Gastroesophageal sphincter (tissue), 4 donors: ENCODE measurements at regions not wholly inside any gene's neighbourhood (a gene's known extent, or its start where the extent isn't known, plus 50 kb on each side); places are given as distances from the start of the nearest gene placed in this dataset.

Experiments
- ATAC-seq: fragments of 150-250 bp; one replicate; pipeline ENCODE4 v1.9.1; 2016; ENCODE audit warnings: mild to moderate bottlenecking, moderate library complexity
- H3K27ac ChIP-seq, 4 donors: fragments of 200-600 bp; sonication (generic) in 3 of 4; 1 replicate in 3 of 4; 2 replicates in 1 of 4; pipeline ENCODE4 v1.5.1; 2016 to 2019
- H3K27me3 ChIP-seq: fragments of 200-600 bp; sonication (generic); one replicate; pipeline ENCODE4 v1.5.1; 2019
- H3K36me3 ChIP-seq, 2 donors: fragments of 200-600 bp; sonication (generic); one replicate each; pipeline ENCODE4 v1.5.1; 2019; ENCODE audit warnings: control low read depth in 1 of 2
- H3K4me1 ChIP-seq, 3 donors: fragments of 200-600 bp; sonication (generic); 1 replicate in 2 of 3; 2 replicates in 1 of 3; pipeline ENCODE4 v1.5.1; 2016 to 2019; ENCODE audit warnings: control low read depth in 2 of 3
- H3K4me3 ChIP-seq, 2 donors: fragments of 200-600 bp; sonication (generic); one replicate each; pipeline ENCODE4 v1.5.1; 2019; ENCODE audit warnings: mild to moderate bottlenecking in 1 of 2, moderate library complexity in 1 of 2
- H3K9me3 ChIP-seq, 3 donors: fragments of 200-600 bp; sonication (generic); one replicate each; pipeline ENCODE4 v1.5.1; 2017 to 2019; ENCODE audit warnings: control low read depth in 2 of 3
- EP300 ChIP-seq: sonication (generic); formaldehyde crosslinking; IDR thresholded peaks from one replicate; pipeline ENCODE4 v1.6.1; 2017; ENCODE audit warnings: antibody characterized with exemption, mild to moderate bottlenecking
- POLR2A ChIP-seq, 2 donors: fragments of 450-650 bp; IDR thresholded peaks; one replicate each; pipeline ENCODE4 v1.6.1; 2017; ENCODE audit warnings: antibody characterized with exemption in 2 of 2, mild to moderate bottlenecking in 2 of 2, moderate library complexity in 1 of 2
- POLR2AphosphoS5 ChIP-seq: sonication (generic); formaldehyde crosslinking; IDR thresholded peaks from one replicate; pipeline ENCODE4 v1.6.1; 2017; ENCODE audit warnings: antibody characterized with exemption
- WGBS, 2 donors: methylation state at CpG; one replicate each; pipeline ENCODE4 v1.1.5; 2018; ENCODE audit warnings: low coverage in 1 of 2; 5-methylcytosine and 5-hydroxymethylcytosine counted together
- TF ChIP-seq, protein P1 (sequence below), 4 experiments: fragments of 200-600 bp in 2 of 4; fragments of 450-650 bp in 2 of 4; sonication (generic) in 1 of 4; IDR thresholded peaks; one replicate each; pipeline ENCODE4 v1.5.1; 2017 to 2019; ENCODE audit warnings: antibody characterized with exemption in 4 of 4, mild to moderate bottlenecking in 2 of 4, moderate library complexity in 2 of 4

DNA sequence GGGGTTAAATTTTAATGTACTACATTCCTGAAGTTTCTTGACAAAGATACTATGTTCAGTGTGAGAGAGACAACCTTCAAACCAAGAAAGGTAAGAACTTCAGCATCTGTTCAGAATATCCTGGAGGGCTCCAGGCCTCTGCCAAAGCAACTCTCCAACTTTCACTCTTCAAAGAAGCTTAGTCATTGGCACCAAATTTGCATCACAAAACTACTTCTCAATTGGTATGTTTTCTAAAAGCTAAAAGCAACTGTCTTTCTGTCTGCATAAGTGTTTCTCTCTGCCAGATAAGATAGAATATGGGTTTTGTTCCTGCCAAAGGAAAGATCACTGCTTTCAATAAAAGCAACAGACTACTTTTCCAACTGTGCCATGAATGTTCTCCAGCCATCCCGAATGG is 187.4 kb downstream of the SUCLA2 start:
- no peak overlapping the region for H3K27ac ChIP-seq
- 50 to 70% methylated on average over 1 of the region's 1 CpG for WGBS, 2 donors
- no peak for TF ChIP-seq POLR2A (IDR thresholded peaks at IDR 0.05)
- TF ChIP-seq EP300, result no peak
- TF ChIP-seq, protein P1, sequence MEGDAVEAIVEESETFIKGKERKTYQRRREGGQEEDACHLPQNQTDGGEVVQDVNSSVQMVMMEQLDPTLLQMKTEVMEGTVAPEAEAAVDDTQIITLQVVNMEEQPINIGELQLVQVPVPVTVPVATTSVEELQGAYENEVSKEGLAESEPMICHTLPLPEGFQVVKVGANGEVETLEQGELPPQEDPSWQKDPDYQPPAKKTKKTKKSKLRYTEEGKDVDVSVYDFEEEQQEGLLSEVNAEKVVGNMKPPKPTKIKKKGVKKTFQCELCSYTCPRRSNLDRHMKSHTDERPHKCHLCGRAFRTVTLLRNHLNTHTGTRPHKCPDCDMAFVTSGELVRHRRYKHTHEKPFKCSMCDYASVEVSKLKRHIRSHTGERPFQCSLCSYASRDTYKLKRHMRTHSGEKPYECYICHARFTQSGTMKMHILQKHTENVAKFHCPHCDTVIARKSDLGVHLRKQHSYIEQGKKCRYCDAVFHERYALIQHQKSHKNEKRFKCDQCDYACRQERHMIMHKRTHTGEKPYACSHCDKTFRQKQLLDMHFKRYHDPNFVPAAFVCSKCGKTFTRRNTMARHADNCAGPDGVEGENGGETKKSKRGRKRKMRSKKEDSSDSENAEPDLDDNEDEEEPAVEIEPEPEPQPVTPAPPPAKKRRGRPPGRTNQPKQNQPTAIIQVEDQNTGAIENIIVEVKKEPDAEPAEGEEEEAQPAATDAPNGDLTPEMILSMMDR (IDR thresholded peaks at IDR 0.05), result no peak
- no peak for TF ChIP-seq POLR2AphosphoS5
- H3K4me1 ChIP-seq, result no peaks in the 10 kb centered on the region
- H3K27me3 ChIP-seq, result no peaks in the 10 kb centered on the region
- H3K9me3 ChIP-seq, result no peaks in the 10 kb centered on the region
- no peak for ATAC-seq
- H3K36me3 ChIP-seq, result no peaks in the 10 kb centered on the region
- H3K4me3 ChIP-seq, result no peak overlapping the region

DNA sequence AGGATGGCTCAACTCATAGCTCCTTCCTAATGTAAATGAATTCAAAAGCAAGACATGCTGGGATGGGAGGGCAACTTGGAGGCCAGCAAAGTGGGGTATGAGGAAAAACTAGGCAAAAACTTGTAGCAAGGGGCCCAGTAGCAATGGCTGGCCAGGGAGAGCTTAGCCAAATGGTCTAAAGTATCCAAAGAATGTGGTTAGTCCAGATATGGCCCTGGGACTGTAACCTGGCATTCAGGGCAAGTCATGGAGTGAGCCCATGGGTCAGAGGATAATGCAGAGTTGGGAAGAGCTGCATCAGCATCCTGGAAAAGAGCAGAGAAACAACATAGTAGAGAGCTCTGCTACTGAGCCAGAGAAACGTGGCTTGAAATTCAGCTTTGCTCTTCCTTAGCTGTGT is 191.7 kb downstream of the SUCLA2 start:
- no peaks in the 10 kb centered on the region for H3K27me3 ChIP-seq
- no peak for ATAC-seq
- H3K4me1 ChIP-seq, result no peaks in the 10 kb centered on the region
- H3K36me3 ChIP-seq, result no peaks in the 10 kb centered on the region
- no peak overlapping the region for H3K27ac ChIP-seq
- no peaks in the 10 kb centered on the region for H3K9me3 ChIP-seq
- TF ChIP-seq POLR2A (IDR thresholded peaks at IDR 0.05) (no peak), POLR2AphosphoS5 (no peak), EP300 (no peak)
- TF ChIP-seq, protein P1 (IDR thresholded peaks at IDR 0.05), result no peak
- no peak overlapping the region for H3K4me3 ChIP-seq
- 45% methylated on average over 1 of the region's 1 CpG; no CpG with 5 or more reads in 1 of the 2 donors for WGBS, 2 donors

DNA sequence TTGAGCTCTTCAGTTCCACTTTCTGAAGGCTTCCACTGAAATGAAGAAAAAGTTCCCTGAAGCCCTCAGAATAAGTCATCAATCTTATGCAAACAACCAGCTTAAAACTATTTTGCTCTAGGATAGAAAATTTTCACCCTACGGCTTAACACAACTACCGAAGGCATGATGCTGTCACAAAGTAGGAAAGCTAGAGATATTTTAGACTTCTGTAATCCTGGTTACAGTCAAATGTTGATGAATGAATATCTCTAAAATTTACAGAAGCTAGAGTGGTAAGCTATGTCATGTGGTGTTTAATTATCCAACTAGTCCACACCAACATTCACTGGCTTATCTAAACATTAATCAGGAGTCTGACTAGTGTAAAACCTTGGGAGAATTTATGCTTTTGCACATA is 197.9 kb downstream of the SUCLA2 start:
- no peak for ATAC-seq
- 78 to 94% methylated on average over 2 of the region's 2 CpGs for WGBS, 2 donors
- peaks cover 0 to 7% (median 0%) of the 10 kb centered on the region in 3 donors for H3K9me3 ChIP-seq
- H3K4me1 ChIP-seq, result no peaks in the 10 kb centered on the region
- H3K36me3 ChIP-seq, result no peaks in the 10 kb centered on the region
- no peak overlapping the region for H3K27ac ChIP-seq
- TF ChIP-seq, protein P1 (IDR thresholded peaks at IDR 0.05), result no peak
- TF ChIP-seq POLR2AphosphoS5, result no peak
- H3K4me3 ChIP-seq, result no peak overlapping the region
- no peaks in the 10 kb centered on the region for H3K27me3 ChIP-seq

DNA sequence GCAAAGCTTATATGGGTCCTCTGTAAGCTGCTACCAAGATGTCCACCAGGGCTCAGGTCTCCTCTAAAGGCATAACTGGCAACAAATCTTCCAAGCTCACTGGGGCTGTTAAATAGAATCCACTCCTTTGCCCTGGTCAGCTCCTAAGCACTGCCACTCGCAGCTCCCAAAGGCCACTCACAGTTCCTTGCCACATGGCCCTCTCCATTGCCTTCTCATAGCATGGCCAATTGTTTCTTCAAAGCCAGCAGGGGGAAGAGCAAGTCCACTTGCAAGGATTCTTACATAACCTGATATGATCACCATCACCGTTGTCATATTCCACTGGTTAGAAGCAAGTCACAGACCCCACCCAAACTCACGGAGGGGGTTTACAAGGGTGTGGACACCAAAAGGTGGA is 199.5 kb downstream of the SUCLA2 start:
- Histone ChIP-seq H3K4me3 (no peak overlapping the region), H3K27ac (no peak overlapping the region), H3K36me3 (no peaks in the 10 kb centered on the region), H3K27me3 (no peaks in the 10 kb centered on the region), H3K4me1 (no peaks in the 10 kb centered on the region), H3K9me3 (peaks cover 0 to 7% (median 0%) of the 10 kb centered on the region in 3 donors)
- TF ChIP-seq POLR2AphosphoS5 (no peak), EP300 (no peak), POLR2A (IDR thresholded peaks at IDR 0.05) (no peak)
- TF ChIP-seq, protein P1 (IDR thresholded peaks at IDR 0.05), result no peak
- no peak for ATAC-seq
- 100% methylated on average over 3 of the region's 3 CpGs; no CpG with 5 or more reads in 1 of the 2 donors for WGBS, 2 donors

DNA sequence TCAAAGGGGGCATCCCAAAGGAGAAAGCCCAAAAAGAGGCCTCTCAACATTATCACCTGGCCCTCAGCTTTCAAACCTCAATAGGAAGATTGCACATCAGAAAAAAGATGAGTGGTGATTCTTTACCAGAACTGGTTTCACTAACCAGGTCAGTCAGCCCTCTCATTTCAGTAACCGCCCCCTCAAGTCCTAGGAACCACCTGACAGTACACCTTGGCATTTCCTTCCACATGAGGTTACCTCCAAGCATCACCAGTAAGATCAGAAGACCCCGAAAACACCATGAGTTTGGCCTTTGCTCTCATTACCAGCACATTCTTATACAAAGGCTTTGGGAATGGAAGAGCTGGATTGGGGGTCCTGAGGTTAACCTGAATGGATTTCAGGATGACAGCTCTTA is 200.5 kb downstream of the SUCLA2 start:
- Histone ChIP-seq H3K27ac (no peak overlapping the region), H3K36me3 (no peaks in the 10 kb centered on the region), H3K4me1 (no peaks in the 10 kb centered on the region), H3K4me3 (no peak overlapping the region), H3K27me3 (no peaks in the 10 kb centered on the region), H3K9me3 (peaks cover 0 to 7% (median 0%) of the 10 kb centered on the region in 3 donors)
- 92 to 100% methylated on average over 1 to 2 of the region's 2 CpGs for WGBS, 2 donors
- TF ChIP-seq, protein P1 (IDR thresholded peaks at IDR 0.05), result no peak
- TF ChIP-seq EP300, result no peak
- no peak for TF ChIP-seq POLR2A (IDR thresholded peaks at IDR 0.05)
- no peak for TF ChIP-seq POLR2AphosphoS5
- no peak for ATAC-seq
